ENCODE measurements at regions not wholly inside any gene's neighbourhood (a gene's known extent, or its start where the extent isn't known, plus 50 kb on each side); places are given as distances from the start of the nearest gene placed in this dataset.
"Not testable (repeated sequence)": the region's sequence is repeated elsewhere in the genome, so short reads cannot be mapped to it uniquely, and the experiment has no call there.

- ATAC-seq (ENCODE audit: low read depth): no peak
- H3K27ac Mint-ChIP-seq: no peak overlapping the region
- H3K4me3 Mint-ChIP-seq: no peak overlapping the region
- POLR2A ChIA-PET: no interaction called here
- CTCF ChIA-PET: no interaction called here
- no peak for DNase-seq
- H3K4me1 Mint-ChIP-seq: no peaks in the 10 kb centered on the region
- no peaks in the 10 kb centered on the region for H3K9me3 Mint-ChIP-seq
- no peaks in the 10 kb centered on the region for H3K36me3 Mint-ChIP-seq (ENCODE audit: low read depth)
- intact Hi-C loops (cut with micrococcal nuclease): no loop called here
- peaks cover 8% of the 10 kb centered on the region for H3K27me3 Mint-ChIP-seq
- no peak for TF ChIP-seq CTCF (IDR thresholded peaks at IDR 0.05)
Observed at GRCh38 chr2:16184341-16184890, 244.1 kb downstream of the MYCN start.

- ChIA-PET POLR2A (no interaction called here), CTCF (no interaction called here)
- Mint-ChIP-seq H3K27ac (no peak overlapping the region), H3K4me3 (no peak overlapping the region), H3K9me3 (no peaks in the 10 kb centered on the region), H3K27me3 (peaks cover 8% of the 10 kb centered on the region), H3K36me3 (ENCODE audit: low read depth) (no peaks in the 10 kb centered on the region), H3K4me1 (no peaks in the 10 kb centered on the region)
- no peak for TF ChIP-seq CTCF (IDR thresholded peaks at IDR 0.05)
- ATAC-seq (ENCODE audit: low read depth) (no peak), DNase-seq (no peak)
- intact Hi-C loops (cut with micrococcal nuclease): no loop called here
Observed at GRCh38 chr2:16183345-16183744, 243.0 kb downstream of the MYCN start.

GRCh38 chr2:16182841-16183240 lies 242.5 kb downstream of the MYCN start:
- no peak for ATAC-seq (ENCODE audit: low read depth)
- no peaks in the 10 kb centered on the region for H3K9me3 Mint-ChIP-seq
- no peak overlapping the region for H3K27ac Mint-ChIP-seq
- ChIA-PET POLR2A (no interaction called here), CTCF (no interaction called here)
- no peak for TF ChIP-seq CTCF (IDR thresholded peaks at IDR 0.05)
- no peak overlapping the region for H3K4me3 Mint-ChIP-seq
- no peak for DNase-seq
- no peaks in the 10 kb centered on the region for H3K36me3 Mint-ChIP-seq (ENCODE audit: low read depth)
- intact Hi-C loops (cut with micrococcal nuclease): no loop called here
- H3K27me3 Mint-ChIP-seq: peaks cover 8% of the 10 kb centered on the region
- H3K4me1 Mint-ChIP-seq: no peaks in the 10 kb centered on the region

GRCh38 chr2:16182311-16182815 lies 242.0 kb downstream of the MYCN start:
- not testable (repeated sequence) for H3K4me3 Mint-ChIP-seq

GRCh38 chr2:16181741-16182090 lies 241.4 kb downstream of the MYCN start:
- POLR2A ChIA-PET: no interaction called here
- CTCF ChIA-PET: no interaction called here
- ATAC-seq (ENCODE audit: low read depth) (no peak), DNase-seq (no peak)
- intact Hi-C loops (cut with micrococcal nuclease): no loop called here
- Mint-ChIP-seq H3K4me3 (no peak overlapping the region), H3K27me3 (peaks cover 8% of the 10 kb centered on the region), H3K27ac (no peak overlapping the region), H3K4me1 (no peaks in the 10 kb centered on the region), H3K36me3 (ENCODE audit: low read depth) (no peaks in the 10 kb centered on the region), H3K9me3 (no peaks in the 10 kb centered on the region)
- TF ChIP-seq CTCF (IDR thresholded peaks at IDR 0.05): no peak

More at GRCh38 chr2:16182311-16182815, 242.0 kb downstream of the MYCN start:
- H3K4me1 Mint-ChIP-seq; H3K27ac Mint-ChIP-seq; H3K36me3 Mint-ChIP-seq (ENCODE audit: low read depth); H3K27me3 Mint-ChIP-seq; POLR2A ChIA-PET; intact Hi-C loops (cut with micrococcal nuclease); CTCF ChIA-PET; ATAC-seq (ENCODE audit: low read depth); DNase-seq; H3K9me3 Mint-ChIP-seq: not testable (repeated sequence)

All from activated B cell treated with CpG ODN at 0.5 μM for 24 hours (primary cell).